ENCODE measurements at regions not wholly inside any gene's neighbourhood (a gene's known extent, or its start where the extent isn't known, plus 50 kb on each side); places are given as distances from the start of the nearest gene placed in this dataset.

DNA sequence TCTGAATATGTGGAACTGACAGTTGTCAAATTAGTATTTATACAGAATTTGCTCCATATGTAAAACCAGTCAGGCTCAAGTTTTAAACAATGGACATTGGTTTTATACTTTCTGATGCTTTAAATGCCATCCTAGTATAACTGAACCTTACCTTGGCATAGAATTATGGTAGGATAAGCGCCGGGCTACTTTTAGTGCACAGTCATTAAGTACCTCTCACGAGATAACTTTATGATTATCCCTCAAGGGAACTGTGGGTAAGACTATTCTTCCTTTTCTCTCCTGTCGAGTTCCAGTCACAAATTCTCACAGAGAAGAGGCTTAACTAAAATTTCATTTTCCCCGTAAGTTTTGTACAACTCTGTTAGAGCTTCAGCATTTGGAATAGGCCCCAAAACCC is 110.6 kb upstream of the PTPRK start:
- TF ChIP-seq, protein P1, sequence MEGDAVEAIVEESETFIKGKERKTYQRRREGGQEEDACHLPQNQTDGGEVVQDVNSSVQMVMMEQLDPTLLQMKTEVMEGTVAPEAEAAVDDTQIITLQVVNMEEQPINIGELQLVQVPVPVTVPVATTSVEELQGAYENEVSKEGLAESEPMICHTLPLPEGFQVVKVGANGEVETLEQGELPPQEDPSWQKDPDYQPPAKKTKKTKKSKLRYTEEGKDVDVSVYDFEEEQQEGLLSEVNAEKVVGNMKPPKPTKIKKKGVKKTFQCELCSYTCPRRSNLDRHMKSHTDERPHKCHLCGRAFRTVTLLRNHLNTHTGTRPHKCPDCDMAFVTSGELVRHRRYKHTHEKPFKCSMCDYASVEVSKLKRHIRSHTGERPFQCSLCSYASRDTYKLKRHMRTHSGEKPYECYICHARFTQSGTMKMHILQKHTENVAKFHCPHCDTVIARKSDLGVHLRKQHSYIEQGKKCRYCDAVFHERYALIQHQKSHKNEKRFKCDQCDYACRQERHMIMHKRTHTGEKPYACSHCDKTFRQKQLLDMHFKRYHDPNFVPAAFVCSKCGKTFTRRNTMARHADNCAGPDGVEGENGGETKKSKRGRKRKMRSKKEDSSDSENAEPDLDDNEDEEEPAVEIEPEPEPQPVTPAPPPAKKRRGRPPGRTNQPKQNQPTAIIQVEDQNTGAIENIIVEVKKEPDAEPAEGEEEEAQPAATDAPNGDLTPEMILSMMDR (IDR thresholded peaks at IDR 0.05; ENCODE audit: borderline replicate concordance, extremely low read depth, insufficient read depth) = no peak
- H3K36me3 ChIP-seq (ENCODE audit: control insufficient read depth in 2 of 3, insufficient read depth in 3 of 3, low read length in 3 of 3) = no peaks in the 10 kb centered on the region
- no peaks in the 10 kb centered on the region for H3K27me3 ChIP-seq (ENCODE audit: control insufficient read depth, insufficient read depth, low read length)
- DNase-seq (no peak), FAIRE-seq (no peak)
- no peak overlapping the region for H3K4me3 ChIP-seq (ENCODE audit: low read length in 3 of 3)
- no peaks in the 10 kb centered on the region for H3K9me3 ChIP-seq (ENCODE audit: control insufficient read depth in 2 of 3, insufficient read depth in 1 of 3, low read length in 3 of 3)
- no peak overlapping the region for H3K9ac ChIP-seq (ENCODE audit: low read length in 3 of 3)
- intact Hi-C loops (cut with DNase I) = no loop called here
- H3K27ac ChIP-seq (ENCODE audit: low read depth in 2 of 2, low read length in 2 of 2) = no peak overlapping the region
- H3K4me1 ChIP-seq (ENCODE audit: control insufficient read depth in 2 of 3, insufficient read depth in 2 of 3, low read depth in 1 of 3, low read length in 3 of 3) = no peaks in the 10 kb centered on the region

DNA sequence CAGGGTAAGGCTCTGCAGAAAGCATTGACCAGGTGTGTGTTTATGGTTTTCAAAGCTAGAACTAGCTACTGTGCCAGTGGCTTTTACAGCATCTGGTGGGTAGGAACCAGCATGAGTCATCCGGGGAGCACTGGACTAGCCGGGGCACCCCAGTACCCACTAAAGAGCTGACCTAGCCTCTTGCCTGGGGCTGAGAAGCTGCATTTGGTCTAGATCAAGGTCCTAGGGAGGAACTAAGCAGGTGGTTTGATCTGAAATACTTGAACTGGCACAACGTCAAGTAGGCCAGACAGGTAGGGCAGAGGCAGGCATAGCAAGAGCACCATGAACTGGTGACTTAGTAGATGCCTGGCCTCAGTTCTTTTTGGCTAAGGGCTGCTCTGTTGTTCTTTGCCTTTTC is 109.8 kb upstream of the PTPRK start:
- no peaks in the 10 kb centered on the region for H3K36me3 ChIP-seq (ENCODE audit: control insufficient read depth in 2 of 3, insufficient read depth in 3 of 3, low read length in 3 of 3)
- FAIRE-seq (no peak), DNase-seq (no peak)
- TF ChIP-seq, protein P1 (IDR thresholded peaks at IDR 0.05; ENCODE audit: borderline replicate concordance, extremely low read depth, insufficient read depth) = no peak
- H3K4me3 ChIP-seq (ENCODE audit: low read length in 3 of 3) = no peak overlapping the region
- no peaks in the 10 kb centered on the region for H3K4me1 ChIP-seq (ENCODE audit: control insufficient read depth in 2 of 3, insufficient read depth in 2 of 3, low read depth in 1 of 3, low read length in 3 of 3)
- H3K9ac ChIP-seq (ENCODE audit: low read length in 3 of 3) = no peak overlapping the region
- no peaks in the 10 kb centered on the region for H3K27me3 ChIP-seq (ENCODE audit: control insufficient read depth, insufficient read depth, low read length)
- intact Hi-C loops (cut with DNase I) = no loop called here
- H3K27ac ChIP-seq (ENCODE audit: low read depth in 2 of 2, low read length in 2 of 2) = no peak overlapping the region
- H3K9me3 ChIP-seq (ENCODE audit: control insufficient read depth in 2 of 3, insufficient read depth in 1 of 3, low read length in 3 of 3) = no peaks in the 10 kb centered on the region

DNA sequence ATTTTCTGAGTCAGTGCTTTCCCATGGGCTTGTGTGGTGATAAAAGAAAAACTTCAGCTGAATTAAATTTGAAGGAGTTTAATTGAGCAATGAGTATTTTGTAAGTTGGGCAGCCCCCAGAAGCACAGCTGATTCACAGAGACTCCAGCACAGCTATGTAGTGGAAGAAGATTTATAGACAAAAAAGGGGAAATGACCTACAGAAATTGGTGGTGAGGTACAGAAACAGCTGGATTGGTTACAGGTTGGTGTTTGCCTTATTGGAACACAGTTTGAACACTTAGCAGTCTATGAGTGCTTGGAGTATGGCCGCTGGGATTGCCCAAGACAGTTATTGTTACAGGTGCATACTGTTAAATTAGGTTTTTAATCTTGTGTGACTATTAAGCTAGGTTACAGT is 96.9 kb upstream of the PTPRK start:
- FAIRE-seq = no peak
- Histone ChIP-seq H3K9ac (ENCODE audit: low read length in 3 of 3) (no peak overlapping the region), H3K4me3 (ENCODE audit: low read length in 3 of 3) (no peak overlapping the region), H3K9me3 (ENCODE audit: control insufficient read depth in 2 of 3, insufficient read depth in 1 of 3, low read length in 3 of 3) (no peaks in the 10 kb centered on the region), H3K27ac (ENCODE audit: low read depth in 2 of 2, low read length in 2 of 2) (no peak overlapping the region), H3K36me3 (ENCODE audit: control insufficient read depth in 2 of 3, insufficient read depth in 3 of 3, low read length in 3 of 3) (no peaks in the 10 kb centered on the region), H3K27me3 (ENCODE audit: control insufficient read depth, insufficient read depth, low read length) (no peaks in the 10 kb centered on the region), H3K4me1 (ENCODE audit: control insufficient read depth in 2 of 3, insufficient read depth in 2 of 3, low read depth in 1 of 3, low read length in 3 of 3) (no peaks in the 10 kb centered on the region)
- intact Hi-C loops (cut with DNase I) = no loop called here
- TF ChIP-seq, protein P1 (IDR thresholded peaks at IDR 0.05; ENCODE audit: borderline replicate concordance, extremely low read depth, insufficient read depth) = no peak
- DNase-seq = no peak

DNA sequence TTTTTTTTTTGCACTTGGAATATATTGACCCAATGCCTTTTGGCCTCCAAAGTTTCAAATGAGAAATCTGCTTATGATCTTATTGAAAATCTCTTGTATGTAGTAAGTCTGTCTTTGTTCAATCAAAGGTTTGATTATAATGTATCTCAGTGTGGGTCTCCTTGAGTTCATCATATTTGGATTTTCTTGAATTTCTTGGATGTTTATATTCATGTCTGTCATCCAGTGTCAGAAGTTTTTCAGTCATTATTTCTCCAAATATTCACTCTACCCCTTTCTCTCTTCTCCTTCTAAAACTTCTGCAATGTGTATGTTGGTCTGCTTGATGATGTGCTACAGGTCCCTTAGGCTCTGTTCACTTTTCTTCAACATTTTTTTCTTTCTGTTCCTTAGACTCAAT is 95.9 kb upstream of the PTPRK start:
- no peak overlapping the region for H3K27ac ChIP-seq (ENCODE audit: low read depth in 2 of 2, low read length in 2 of 2)
- H3K9ac ChIP-seq (ENCODE audit: low read length in 3 of 3) = no peak overlapping the region
- TF ChIP-seq, protein P1 (IDR thresholded peaks at IDR 0.05; ENCODE audit: borderline replicate concordance, extremely low read depth, insufficient read depth) = no peak
- no peaks in the 10 kb centered on the region for H3K4me1 ChIP-seq (ENCODE audit: control insufficient read depth in 2 of 3, insufficient read depth in 2 of 3, low read depth in 1 of 3, low read length in 3 of 3)
- FAIRE-seq = no peak
- H3K36me3 ChIP-seq (ENCODE audit: control insufficient read depth in 2 of 3, insufficient read depth in 3 of 3, low read length in 3 of 3) = no peaks in the 10 kb centered on the region
- intact Hi-C loops (cut with DNase I) = no loop called here
- H3K27me3 ChIP-seq (ENCODE audit: control insufficient read depth, insufficient read depth, low read length) = no peaks in the 10 kb centered on the region
- no peak for DNase-seq
- H3K9me3 ChIP-seq (ENCODE audit: control insufficient read depth in 2 of 3, insufficient read depth in 1 of 3, low read length in 3 of 3) = no peaks in the 10 kb centered on the region
- no peak overlapping the region for H3K4me3 ChIP-seq (ENCODE audit: low read length in 3 of 3)

Data from kidney (tissue), 13 donors.